GM06990 (cell line): ENCODE measurements at regions not wholly inside any gene's neighbourhood (a gene's known extent, or its start where the extent isn't known, plus 50 kb on each side); places are given as distances from the start of the nearest gene placed in this dataset.

Experiments
- DNase-seq: peaks from one replicate; pipeline ENCODE4 v3.0.0-alpha.2; 2011; ENCODE audit not compliant: insufficient read length; ENCODE audit errors: extremely low read depth
- H3K27me3 ChIP-seq: replicated peaks from 2 replicates; pipeline ENCODE4 v1.6.0; 2011; ENCODE audit warnings: low read length; ENCODE audit not compliant: control insufficient read depth, insufficient read depth
- H3K36me3 ChIP-seq: 2 replicates; pipeline ENCODE4 v1.5.1; 2011; ENCODE audit warnings: low read length; ENCODE audit not compliant: control insufficient read depth, insufficient read depth
- H3K4me3 ChIP-seq: replicated peaks from 2 replicates; pipeline ENCODE4 v1.5.1; 2011; ENCODE audit warnings: low read depth, mild to moderate bottlenecking, control low read depth, low read length
- CTCF ChIP-seq: IDR thresholded peaks from 2 replicates; pipeline ENCODE4 v1.5.1; 2011; ENCODE audit warnings: low read length, control low read depth, mild to moderate bottlenecking, inconsistent platforms; ENCODE audit not compliant: insufficient read depth, poor library complexity, severe bottlenecking

DNA sequence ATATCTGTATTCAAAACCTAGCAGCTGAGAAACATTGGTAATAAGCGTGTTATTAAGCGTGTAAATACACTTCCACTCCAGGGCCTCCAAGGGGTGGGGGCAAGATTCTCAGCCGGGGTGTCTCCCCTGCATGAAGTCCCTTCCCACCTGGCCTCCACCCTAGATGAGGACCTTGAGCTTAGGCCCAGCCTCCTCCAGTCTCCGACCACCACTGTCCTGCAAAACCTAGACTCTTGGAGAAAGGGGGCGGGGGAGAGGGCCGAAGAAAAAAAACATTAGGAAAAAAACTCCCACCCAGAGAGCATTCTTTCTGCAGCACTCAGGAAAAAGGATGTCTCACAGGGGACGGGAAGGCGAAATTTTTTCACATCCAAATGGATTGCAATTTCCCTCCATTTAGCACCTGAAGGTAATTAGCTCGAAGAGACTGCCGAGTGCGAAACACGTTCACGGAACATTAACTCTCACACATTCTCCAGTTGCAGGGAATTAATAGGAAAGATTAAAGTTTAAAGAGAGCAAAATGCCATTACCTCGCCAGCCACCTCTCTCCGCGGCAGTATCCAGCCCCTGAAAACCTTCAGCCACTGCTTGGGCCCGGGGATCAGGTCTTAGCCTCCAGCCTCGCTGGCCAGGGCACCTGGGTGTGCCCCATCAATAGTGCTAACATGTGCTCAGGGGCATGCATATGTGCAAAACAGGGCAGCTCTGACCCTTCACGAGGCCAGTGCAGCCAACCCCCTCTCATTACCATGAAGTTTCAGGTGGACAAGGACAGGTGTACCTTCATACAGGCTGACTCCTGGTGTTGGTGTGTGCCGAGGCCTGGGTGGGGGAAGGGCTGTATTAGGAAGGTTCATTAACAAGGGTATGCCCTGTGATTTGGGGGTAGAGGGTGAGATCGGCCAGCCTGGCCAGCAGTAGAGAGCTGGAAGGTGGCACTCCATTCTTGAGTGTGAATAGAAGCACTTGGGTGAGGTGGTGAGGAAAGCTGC lies 77.2 kb downstream of the HIF1AN start:
- H3K36me3 ChIP-seq: no peaks in the 10 kb centered on the region
- peaks cover 1% of the 10 kb centered on the region for H3K27me3 ChIP-seq
- no peak overlapping the region for H3K4me3 ChIP-seq
- no peak for DNase-seq
- TF ChIP-seq CTCF: no peak

DNA sequence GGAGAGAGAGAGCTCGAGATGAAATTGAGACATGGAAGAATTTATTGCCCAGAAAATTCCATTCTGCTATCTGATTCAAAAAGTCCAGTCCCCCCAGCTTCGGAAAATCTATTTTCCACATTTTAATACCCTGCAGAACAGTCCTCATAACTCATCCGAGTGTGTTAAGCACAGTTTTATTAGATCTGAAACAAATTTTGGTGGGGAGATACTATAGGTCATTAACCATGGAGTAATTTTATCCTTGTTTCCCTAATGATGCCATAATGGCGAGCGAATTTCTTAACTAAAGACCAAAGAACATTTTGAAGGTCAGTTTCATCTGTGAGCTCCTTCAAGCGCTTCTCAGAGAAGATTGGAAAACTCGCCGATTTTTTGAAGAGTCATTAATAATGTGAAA lies 78.1 kb downstream of the HIF1AN start:
- H3K27me3 ChIP-seq: peaks cover 1% of the 10 kb centered on the region
- no peak overlapping the region for H3K4me3 ChIP-seq
- no peak for TF ChIP-seq CTCF
- no peak for DNase-seq
- no peaks in the 10 kb centered on the region for H3K36me3 ChIP-seq

GRCh38 chr10:100614429-100615095 lies 78.8 kb downstream of the HIF1AN start:
- no peak for DNase-seq
- Histone ChIP-seq H3K27me3 (peaks cover 1% of the 10 kb centered on the region), H3K4me3 (no peak overlapping the region), H3K36me3 (no peaks in the 10 kb centered on the region)
- no peak for TF ChIP-seq CTCF

DNA sequence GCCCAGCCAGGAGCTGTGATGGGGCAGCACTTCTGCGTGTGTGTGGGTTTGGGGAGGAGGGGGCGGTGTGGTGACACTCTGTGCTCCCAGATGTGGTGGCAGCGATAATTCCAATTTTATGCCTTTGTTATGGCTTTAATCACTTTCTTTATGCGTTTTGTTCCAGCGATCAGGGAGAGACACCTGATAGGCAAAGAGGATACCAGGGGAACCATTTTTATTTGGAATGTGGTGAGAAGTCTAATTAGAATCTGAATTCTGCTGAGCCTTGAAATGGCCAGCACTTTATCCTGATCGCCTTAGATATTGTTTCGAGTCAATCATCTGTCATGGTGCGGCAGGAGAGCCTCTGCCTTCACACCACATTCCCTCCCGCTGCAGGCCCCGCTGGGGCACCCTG lies 79.5 kb downstream of the HIF1AN start:
- Histone ChIP-seq H3K4me3 (no peak overlapping the region), H3K27me3 (peaks cover 3% of the 10 kb centered on the region), H3K36me3 (no peaks in the 10 kb centered on the region)
- TF ChIP-seq CTCF: no peak
- no peak for DNase-seq

DNA sequence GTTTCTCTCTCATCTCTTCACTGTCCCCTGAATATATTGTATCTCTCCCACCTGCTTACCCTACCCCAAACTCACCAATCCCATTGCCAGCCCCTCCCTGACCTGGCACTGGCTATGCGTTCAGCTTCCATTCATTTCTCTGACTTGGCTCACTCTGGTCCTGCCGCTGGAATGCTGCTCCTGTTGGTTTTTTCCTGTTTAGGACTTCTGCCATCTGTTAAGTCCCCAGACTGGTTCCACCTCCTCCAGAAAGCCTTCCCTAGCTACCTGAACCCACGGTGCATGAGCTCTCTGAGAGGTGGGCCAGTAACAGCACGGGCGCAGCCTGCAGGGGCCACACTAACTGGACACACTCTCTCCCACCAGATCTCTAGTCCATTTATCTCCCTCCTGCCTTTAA lies 80.2 kb downstream of the HIF1AN start:
- no peak for DNase-seq
- Histone ChIP-seq H3K36me3 (no peaks in the 10 kb centered on the region), H3K27me3 (peaks cover 5% of the 10 kb centered on the region), H3K4me3 (no peak overlapping the region)
- TF ChIP-seq CTCF: no peak
